GM11168 (cell line): ENCODE measurements at regions not wholly inside any gene's neighbourhood (a gene's known extent, or its start where the extent isn't known, plus 50 kb on each side); places are given as distances from the start of the nearest gene placed in this dataset.
"Not testable (repeated sequence)": the region's sequence is repeated elsewhere in the genome, so short reads cannot be mapped to it uniquely, and the experiment has no call there.

ENCODE experiments used
- in situ Hi-C: fragments of 300-500 bp; cut with MboI; formaldehyde crosslinking; loops from one replicate; pipeline ENCODE4 v1.12.0; 2022; ENCODE audit warnings: low sequenced_read_pairs; ENCODE audit not compliant: unreplicated experiment

- in situ Hi-C loops = no loop called here
Measured at GRCh38 chr6:140414966-140415620, 1040.6 kb upstream of the CITED2 start.

- in situ Hi-C loops = no loop called here
Measured at GRCh38 chr6:140403020-140403419, 1028.6 kb upstream of the CITED2 start.

DNA sequence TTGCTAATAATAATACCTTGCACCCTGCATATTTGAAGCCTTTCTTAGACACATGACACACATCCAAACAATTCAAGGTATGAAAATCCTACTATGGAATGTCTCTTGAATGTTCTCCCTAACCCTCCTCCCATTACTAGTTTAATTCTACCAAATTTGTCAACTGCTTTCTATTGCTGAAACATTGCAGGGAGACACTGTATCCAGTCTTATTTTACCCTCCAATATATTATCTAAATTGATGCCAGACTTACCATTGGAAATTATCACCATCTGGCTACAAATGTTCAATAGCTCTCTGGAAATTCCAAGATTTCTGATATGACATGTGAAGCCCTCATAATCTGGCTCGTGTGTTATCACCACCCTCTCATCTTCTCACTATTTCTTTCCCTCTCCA, 1027.3 kb upstream of the CITED2 start:
- in situ Hi-C loops = no loop called here

DNA sequence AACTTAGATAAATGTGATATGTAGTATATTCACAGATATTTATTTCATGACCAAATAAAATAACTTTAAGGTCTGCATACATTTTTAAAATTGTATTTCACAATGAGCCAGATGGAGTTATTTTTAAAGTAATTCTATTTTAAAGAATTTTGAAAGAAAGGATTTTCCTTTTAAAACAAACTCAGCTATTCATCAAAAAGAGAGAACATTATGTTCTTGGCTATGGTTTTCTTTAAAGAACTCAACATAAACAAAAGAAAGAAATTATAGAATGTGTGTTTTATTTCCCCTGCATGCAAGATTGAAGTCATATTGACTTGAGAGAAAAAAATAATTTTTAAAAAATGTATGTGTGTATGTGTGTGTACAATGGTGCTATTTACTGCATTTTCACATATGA, 1023.6 kb upstream of the CITED2 start:
- in situ Hi-C loops = no loop called here

DNA sequence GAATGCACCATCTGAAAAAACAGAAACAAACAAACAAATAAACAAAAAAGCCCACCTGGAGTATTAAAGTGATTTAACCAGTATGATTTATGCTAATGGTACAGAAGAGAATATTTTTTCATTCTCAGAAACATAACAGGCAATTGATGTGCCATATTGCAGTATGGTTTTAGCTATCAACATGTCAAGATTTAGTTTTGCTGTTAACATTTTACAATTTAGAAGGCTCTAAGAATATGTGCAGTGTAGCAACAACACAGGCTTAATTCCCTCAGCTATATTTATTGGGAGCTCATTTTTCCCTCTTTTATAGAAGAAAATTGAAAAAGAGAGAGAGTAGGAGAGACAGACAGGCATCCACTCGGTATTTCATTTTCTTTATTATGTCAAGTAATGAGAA, 1022.7 kb upstream of the CITED2 start:
- in situ Hi-C loops = no loop called here

GRCh38 chr6:140393665-140394540, 1019.5 kb upstream of the CITED2 start:
- in situ Hi-C loops = no loop called here

GRCh38 chr6:140388815-140389214, 1014.4 kb upstream of the CITED2 start:
- in situ Hi-C loops = no loop called here

- in situ Hi-C loops = no loop called here
Measured at GRCh38 chr6:140388192-140388802, 1013.8 kb upstream of the CITED2 start.

GRCh38 chr6:140385679-140386078, 1011.2 kb upstream of the CITED2 start:
- in situ Hi-C loops = no loop called here

GRCh38 chr6:140382355-140382754, 1007.9 kb upstream of the CITED2 start:
- in situ Hi-C loops = no loop called here

GRCh38 chr6:140380427-140381218, 1006.2 kb upstream of the CITED2 start:
- in situ Hi-C loops = no loop called here

DNA sequence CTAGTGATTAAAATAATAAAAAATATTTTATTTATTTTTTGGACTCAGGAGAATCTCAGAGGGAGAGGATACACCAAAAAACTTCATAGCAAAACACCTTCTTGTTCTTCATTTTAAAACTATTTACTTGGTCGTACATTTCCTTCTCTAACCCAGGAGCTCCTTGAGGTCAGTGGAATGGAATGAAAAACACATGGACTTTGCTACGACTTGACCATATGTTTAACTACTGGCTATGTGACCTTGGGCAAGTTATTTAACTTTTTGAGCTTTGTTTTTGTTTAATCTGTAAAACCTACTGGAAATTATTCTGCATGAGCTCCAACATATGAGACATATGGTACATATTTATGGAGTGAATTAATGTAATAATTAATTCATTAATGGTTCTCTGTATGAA, 1005.5 kb upstream of the CITED2 start:
- in situ Hi-C loops = no loop called here

- in situ Hi-C loops = no loop called here
Measured at GRCh38 chr6:140376209-140376608, 1001.8 kb upstream of the CITED2 start.

DNA sequence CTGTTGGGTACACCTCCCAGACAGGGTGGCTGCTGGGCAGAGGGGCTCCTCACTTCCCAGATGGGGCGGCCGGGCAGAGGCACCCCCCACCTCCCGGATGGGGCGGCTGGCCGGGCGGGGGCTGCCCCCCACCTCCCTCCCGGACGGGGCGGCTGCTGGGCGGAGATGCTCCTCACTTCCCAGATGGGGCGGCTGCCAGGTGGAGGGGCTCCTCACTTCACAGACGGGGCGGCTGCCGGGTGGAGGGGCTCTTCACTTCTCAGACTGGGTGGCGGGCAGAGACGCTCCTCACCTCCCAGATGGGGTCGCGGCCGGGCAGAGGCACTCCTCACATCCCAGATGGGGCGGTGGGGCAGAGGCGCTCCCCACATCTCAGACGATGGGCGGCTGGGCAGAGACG, 999.3 kb upstream of the CITED2 start:
- in situ Hi-C loops = not testable (repeated sequence)

GRCh38 chr6:140372064-140372463, 997.6 kb upstream of the CITED2 start:
- in situ Hi-C loops = no loop called here

DNA sequence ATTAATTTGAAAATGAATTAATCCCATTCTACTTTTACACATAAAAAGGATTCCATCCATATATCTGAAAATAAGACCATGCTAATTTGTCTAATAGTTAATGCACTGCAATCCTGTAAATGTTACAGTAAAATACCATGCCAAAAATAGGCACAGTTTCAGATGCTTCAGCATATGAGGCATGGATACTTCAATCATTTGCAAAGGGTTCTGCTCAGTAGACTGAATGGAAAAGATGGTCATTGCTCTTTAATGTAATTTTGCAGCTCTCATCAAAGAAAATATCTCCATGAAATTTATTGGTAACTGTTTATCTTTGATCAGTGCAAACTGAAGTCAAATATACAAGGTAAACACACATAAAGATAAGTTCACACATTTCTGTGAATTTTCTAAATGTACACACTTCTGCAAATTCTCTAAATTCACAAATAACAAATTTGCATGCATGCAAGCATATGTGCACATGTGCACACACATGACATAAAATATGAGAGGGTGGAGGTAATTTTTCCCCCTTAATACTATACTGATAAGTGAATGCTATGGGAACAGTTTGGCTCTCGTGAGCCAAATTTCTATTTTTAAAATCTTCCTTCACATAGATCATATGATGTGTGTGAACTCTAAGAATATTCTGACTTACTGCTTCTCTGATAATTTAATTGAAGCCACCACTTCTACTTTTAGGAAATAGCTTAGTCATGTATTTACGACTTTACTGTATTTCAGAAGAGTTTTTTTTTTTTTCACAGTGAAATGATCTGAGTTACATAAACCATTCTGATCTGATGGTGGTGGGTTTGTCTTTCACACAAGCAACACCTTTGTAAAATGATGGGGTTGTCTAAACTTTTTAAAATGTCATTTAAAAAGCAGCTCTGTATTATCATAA, 996.8 kb upstream of the CITED2 start:
- in situ Hi-C loops = no loop called here

- in situ Hi-C loops = no loop called here
Measured at GRCh38 chr6:140370441-140370840, 996.0 kb upstream of the CITED2 start.

- in situ Hi-C loops = no loop called here
Measured at GRCh38 chr6:140366991-140367390, 992.5 kb upstream of the CITED2 start.

GRCh38 chr6:140364916-140365315, 990.5 kb upstream of the CITED2 start:
- in situ Hi-C loops = no loop called here

DNA sequence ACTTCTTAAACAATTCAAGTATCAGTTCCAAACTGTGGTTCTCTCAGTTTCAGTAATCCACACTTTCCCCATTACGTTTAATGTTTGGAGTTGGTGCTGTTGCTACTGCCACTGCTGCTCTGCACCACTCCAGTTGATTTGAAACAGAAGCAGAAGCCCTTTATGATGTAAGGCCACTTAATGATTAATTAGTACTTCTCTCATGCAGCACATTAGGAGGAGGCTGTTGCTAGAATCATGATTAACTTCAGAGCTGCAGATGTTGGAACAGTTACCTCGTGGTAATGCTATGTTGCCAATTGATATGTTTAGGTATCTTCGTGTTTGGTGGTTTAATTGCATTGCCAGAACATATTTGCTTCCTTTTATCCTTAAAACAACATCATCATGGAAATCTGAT, 986.2 kb upstream of the CITED2 start:
- in situ Hi-C loops = no loop called here
